Fibroblast of skin of left quadriceps (primary cell): ENCODE measurements at regions not wholly inside any gene's neighbourhood (a gene's known extent, or its start where the extent isn't known, plus 50 kb on each side); places are given as distances from the start of the nearest gene placed in this dataset.
"Not testable (repeated sequence)": the region's sequence is repeated elsewhere in the genome, so short reads cannot be mapped to it uniquely, and the experiment has no call there.

ENCODE experiments used
- DNase-seq, 2 experiments: peaks; one replicate each; pipeline ENCODE4 v3.0.0-alpha.2; 2013; ENCODE audit warnings: low read depth in 2 of 2

DNA sequence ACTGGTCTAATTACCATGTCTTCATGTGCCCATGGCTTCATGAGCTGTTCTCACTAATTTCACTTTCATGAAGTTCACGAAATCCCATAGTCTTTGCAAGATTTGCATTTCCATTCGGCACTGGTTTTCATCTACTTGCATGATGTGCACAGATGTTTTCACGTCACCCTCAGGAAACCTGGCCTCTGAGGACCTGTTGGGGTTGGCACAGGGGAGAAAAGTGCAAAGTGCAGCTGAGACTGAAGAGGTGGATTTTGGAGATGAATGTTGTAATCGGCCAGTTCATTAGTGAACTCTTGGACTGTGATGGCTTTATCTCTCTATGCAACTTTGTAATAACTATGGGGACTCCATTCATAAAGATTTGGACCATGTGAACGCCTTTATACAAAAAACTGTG is 80.2 kb upstream of the SULF2 start:
- DNase-seq = no peak

GRCh38 chr20:47863981-47864380 is 78.7 kb upstream of the SULF2 start:
- no peak for DNase-seq

DNA sequence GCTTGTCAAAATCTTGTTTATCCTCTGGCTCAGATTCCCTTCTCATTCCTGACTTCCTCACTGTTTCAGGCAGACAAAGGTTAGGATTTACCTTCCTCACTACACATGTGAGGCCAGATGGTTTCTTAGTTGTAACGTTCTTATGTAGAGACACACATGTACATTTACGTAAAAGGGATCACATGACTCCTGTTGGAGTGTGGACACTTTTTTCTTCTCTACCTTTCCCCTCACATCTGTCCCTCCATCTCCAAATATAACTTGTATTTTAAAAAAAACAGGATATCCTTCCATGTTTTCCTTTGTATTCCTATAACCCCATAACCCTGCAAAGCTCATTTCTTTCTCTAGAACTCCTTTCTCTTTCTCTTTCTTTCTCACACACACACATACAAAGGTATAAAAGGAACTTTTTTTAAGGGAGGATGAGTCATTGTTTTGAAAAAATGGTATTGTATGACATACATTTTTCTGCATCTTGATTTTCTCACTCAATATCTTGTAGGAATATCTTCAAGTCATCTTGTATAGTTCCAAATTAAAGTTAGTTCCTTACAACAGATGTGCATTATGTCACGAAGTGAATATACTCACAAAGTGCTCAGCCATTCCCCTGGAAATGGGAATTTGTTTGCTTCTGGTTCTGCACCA is 78.2 kb upstream of the SULF2 start:
- no peak for DNase-seq

GRCh38 chr20:47862574-47863240 is 77.4 kb upstream of the SULF2 start:
- DNase-seq = no peak

DNA sequence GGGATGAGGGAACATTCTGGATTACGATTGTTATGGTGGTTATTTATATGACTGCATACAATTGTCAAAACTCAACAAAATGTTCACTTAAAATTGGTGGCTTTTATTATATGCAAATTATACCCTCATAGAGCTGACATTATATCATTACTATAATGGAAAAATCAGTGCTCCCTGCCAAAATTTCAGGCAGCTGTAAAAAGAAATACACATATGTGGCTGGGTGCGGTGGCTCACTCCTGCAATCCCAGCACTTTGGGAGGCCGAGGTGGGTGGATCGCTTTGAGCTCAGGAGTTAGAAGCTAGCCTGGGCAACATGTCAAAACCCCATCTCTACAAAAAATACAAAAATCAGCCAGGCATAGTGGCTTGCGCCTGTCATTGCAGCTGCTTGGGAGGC is 75.8 kb upstream of the SULF2 start:
- DNase-seq = no peak

DNA sequence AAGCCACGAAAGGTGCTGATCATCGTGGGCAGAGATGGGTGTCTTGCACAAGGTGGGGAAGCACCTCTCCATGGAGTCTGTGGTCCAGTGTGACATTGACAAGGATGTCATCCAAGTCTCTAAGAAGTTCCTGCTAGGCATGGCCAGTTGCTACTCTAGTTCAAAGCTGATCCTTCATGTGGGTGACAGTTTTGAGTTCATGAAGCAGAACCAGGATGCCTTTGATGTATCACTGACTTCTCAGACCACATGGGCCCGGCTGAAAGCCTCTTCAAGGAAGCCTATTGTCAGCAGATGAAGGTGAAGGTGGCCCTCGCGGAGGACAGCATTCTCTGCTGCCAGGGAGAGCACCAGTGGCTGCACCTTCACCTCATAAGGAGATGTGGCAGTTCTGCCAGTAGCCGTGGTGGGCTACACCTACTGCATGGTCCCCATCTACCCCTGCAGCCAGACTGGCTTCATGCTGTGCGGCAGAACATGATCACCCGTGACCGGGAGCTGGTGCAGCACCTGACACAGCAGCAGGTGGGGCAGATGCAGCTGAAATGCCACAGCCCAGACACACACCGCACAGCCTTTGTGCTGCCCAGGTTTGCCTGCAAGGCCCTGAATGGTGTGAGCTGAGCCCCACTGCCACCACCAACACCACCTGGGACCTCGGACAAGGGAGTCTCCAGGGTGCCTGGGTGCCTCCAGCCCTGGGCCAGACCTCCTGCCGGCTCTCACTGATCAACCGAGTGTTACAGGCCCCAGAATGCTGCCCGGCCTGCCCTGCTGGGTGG is 75.0 kb upstream of the SULF2 start:
- no peak for DNase-seq

DNA sequence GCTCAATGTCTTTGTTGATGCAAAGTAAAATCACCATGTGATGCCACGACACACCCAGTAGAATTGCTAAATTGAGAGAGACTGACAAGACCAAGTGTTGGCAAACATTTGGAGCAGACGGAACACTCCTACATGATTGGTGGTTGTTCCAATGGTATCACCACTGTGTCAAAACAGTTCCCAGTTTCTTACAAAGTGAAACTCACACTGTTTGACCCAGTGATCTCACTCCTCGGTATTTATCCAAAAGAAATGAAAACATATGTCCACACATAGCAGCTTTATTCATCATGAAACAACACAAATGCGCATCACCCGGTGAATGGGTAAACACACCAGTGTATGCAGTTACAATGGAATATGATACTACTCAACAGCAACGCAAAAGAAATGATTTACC is 74.0 kb upstream of the SULF2 start:
- DNase-seq = no peak

DNA sequence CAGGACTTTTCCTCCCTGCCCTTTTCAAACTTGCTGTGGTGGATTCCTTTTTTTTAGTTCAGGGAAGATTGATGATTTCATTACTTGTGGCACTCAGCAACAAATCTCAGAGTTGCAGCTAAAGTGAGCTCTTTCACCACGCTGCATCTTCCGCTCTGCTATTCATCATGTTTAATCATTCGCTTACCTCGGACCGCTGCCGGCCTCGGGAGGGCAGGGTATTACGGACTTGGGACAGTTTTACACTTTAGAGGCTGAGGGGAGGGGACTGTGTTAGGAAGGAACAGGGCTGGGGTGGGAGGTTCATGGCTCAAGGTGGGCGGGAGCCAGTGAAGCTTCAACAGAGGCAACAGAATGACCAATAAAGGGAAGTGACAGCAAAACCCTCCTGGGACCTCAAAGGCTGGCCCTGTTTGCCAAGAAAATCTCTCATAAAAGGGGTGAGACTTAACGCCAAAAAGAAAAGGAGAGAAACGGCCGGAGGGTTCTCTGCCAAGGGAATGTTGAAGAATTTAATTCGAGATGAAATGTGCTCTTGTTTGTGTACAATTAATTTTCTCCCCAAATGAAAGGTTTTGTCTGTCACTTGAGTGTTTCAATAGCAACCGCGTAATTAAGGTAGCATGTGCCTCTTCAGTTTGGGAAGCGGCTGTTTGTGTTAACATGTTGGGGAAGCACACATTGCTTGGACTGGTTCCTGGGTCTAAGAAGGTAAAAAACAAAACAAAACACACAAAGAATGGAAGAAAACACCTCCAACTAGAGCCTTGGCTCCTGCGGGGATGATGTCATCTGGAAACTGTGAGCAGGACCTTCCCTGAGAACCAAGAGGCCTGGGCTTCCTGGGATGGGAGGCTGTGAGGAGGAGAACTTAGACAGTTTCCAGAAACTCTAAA is 72.5 kb upstream of the SULF2 start:
- no peak for DNase-seq

GRCh38 chr20:47857187-47857568 is 71.9 kb upstream of the SULF2 start:
- no peak for DNase-seq

- no peak for DNase-seq
Measured at GRCh38 chr20:47855799-47856198, 70.5 kb upstream of the SULF2 start.

GRCh38 chr20:47854687-47855212 is 69.5 kb upstream of the SULF2 start:
- no peak for DNase-seq

GRCh38 chr20:47851774-47852173 is 66.5 kb upstream of the SULF2 start:
- no peak for DNase-seq

DNA sequence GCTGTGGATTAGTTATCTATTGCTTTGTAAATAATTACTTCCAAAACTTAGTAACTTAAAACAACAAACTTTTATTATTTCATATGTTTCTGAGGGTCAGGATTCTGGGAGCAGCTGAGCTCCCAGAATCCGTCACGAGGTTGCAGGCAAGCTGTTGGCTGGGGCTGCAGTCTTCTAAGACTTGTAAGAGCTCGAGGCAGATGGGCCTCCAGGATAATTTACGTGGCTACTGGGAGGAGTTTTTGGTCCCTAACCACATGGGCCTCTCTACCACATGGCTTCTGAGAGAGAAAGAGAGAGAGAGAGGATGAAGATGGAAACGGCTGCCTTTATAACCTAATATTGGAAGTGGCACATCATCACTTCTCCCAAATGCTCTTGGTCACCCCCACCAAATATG is 64.9 kb upstream of the SULF2 start:
- DNase-seq = no peak

GRCh38 chr20:47849596-47849995 is 64.3 kb upstream of the SULF2 start:
- no peak for DNase-seq

DNA sequence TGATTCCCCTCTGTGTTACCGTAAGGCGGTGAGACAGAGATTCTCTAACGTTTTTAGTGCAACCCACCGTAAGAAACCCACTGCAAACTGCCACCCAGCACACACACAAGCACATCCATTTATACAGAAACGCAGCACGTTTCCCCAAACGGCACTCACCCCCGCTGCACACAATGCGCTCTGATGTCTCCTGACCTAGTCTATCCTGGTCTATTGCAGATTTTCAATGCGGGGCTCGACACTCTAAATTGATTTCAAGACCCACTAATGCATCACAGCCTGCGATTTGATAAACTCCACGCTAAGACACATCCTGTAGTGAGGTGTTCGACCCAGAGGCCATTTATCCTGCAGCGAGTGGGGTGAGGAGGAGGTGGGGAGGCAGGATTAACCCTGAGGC is 63.7 kb upstream of the SULF2 start:
- no peak for DNase-seq

GRCh38 chr20:47848534-47848933 is 63.3 kb upstream of the SULF2 start:
- DNase-seq = not testable (repeated sequence)

GRCh38 chr20:47847884-47848485 is 62.7 kb upstream of the SULF2 start:
- no peak for DNase-seq

GRCh38 chr20:47847220-47847619 is 61.9 kb upstream of the SULF2 start:
- DNase-seq = not testable (repeated sequence)

GRCh38 chr20:47846651-47847050 is 61.4 kb upstream of the SULF2 start:
- DNase-seq = not testable (repeated sequence)

DNA sequence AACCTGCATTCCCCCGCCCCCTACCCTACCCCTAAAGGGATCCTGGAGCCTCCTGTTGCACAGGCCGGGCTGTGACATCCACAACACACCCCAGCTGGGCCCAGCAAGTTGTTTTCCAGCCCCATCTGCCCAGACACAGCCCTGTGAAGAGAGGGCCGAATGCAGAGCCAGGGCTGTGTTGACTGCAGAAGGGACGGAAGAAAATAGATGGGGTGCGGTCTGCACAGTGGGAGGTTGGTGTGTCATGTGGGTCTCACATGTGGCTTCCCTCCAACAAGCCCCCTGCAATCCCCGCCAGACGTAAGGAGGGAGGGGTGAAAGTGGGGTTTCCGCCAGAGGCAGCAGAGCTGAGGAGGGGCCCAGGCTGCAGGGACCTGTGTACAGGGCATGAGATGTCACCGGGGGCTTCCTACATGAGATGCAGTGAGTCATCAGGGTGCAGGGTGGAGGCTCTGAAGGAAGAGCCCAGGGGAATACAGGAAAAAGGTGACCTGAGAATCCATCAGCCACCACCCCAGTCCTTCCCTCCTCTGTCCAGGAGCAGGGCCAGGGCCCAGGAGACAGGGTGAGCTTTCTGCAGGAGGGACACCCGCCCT is 60.2 kb upstream of the SULF2 start:
- not testable (repeated sequence) for DNase-seq

DNA sequence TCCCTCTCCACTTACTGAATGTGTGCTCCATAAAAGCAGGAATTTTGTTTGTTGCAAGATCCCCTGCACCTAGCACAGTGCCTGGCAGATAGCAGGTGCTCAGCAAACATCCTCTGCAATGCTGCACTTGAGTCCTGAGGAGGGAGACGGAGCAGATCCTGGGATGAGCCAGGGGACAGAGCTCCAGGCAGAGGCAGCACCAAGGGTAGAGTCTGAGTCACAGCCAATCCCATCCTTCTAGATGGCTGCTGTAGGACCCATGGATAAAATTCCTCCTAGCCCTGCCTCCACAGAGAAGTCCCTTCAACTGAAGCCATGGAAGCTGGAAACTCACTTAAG is 59.3 kb upstream of the SULF2 start:
- not testable (repeated sequence) for DNase-seq
